Hepatocyte (in vitro differentiated cells): ENCODE measurements at regions not wholly inside any gene's neighbourhood (a gene's known extent, or its start where the extent isn't known, plus 50 kb on each side); places are given as distances from the start of the nearest gene placed in this dataset.

Experiments used
- DNase-seq: peaks from one replicate; pipeline ENCODE4 v3.0.0-alpha.2; 2016; ENCODE audit warnings: low spot score
- H2AFZ ChIP-seq: fragments of 200-600 bp; sonication (generic); 2 replicates; pipeline ENCODE4 v1.6.0; 2016; ENCODE audit warnings: antibody characterized with exemption, mild to moderate bottlenecking
- H3K27ac ChIP-seq: fragments of 200-600 bp; sonication (generic); 2 replicates; pipeline ENCODE4 v1.5.1; 2016; ENCODE audit warnings: mild to moderate bottlenecking
- H3K27me3 ChIP-seq: fragments of 200-600 bp; sonication (generic); 2 replicates; pipeline ENCODE4 v1.6.1; 2016
- H3K36me3 ChIP-seq: fragments of 200-600 bp; sonication (generic); replicated peaks from 2 replicates; pipeline ENCODE4 v1.5.1; 2016; ENCODE audit warnings: low read depth; ENCODE audit not compliant: insufficient read depth
- H3K4me1 ChIP-seq: fragments of 200-600 bp; sonication (generic); 2 replicates; pipeline ENCODE4 v1.5.1; 2016; ENCODE audit warnings: mild to moderate bottlenecking, moderate library complexity; ENCODE audit not compliant: insufficient read depth
- H3K4me2 ChIP-seq: fragments of 200-600 bp; sonication (generic); 2 replicates; pipeline ENCODE4 v1.6.0; 2016
- H3K4me3 ChIP-seq: fragments of 200-600 bp; sonication (generic); 2 replicates; pipeline ENCODE4 v1.5.1; 2016; ENCODE audit warnings: mild to moderate bottlenecking
- H3K79me2 ChIP-seq: fragments of 200-600 bp; sonication (generic); 2 replicates; pipeline ENCODE4 v1.6.0; 2017; ENCODE audit warnings: mild to moderate bottlenecking
- H3K9me2 ChIP-seq: fragments of 200-600 bp; sonication (generic); replicated peaks from 2 replicates; pipeline ENCODE4 v1.6.0; 2017; ENCODE audit warnings: mild to moderate bottlenecking; ENCODE audit not compliant: insufficient read depth
- H3K9me3 ChIP-seq: fragments of 200-600 bp; sonication (generic); 2 replicates; pipeline ENCODE4 v1.5.1; 2016; ENCODE audit warnings: low read depth, mild to moderate bottlenecking
- H4K20me1 ChIP-seq: fragments of 200-600 bp; sonication (generic); 2 replicates; pipeline ENCODE4 v1.6.0; 2016; ENCODE audit warnings: mild to moderate bottlenecking; ENCODE audit not compliant: insufficient read depth, poor library complexity, severe bottlenecking
- EZH2 ChIP-seq: fragments of 200-600 bp; sonication (generic); IDR thresholded peaks from 2 replicates; pipeline ENCODE4 v1.6.1; 2016; ENCODE audit warnings: antibody characterized with exemption, mild to moderate bottlenecking, borderline replicate concordance
- EZH2phosphoT487 ChIP-seq: fragments of 200-600 bp; sonication (generic); IDR thresholded peaks from one replicate; pipeline ENCODE4 v1.6.1; 2018; ENCODE audit warnings: antibody characterized with exemption, mild to moderate bottlenecking, low read depth, moderate library complexity; ENCODE audit not compliant: unreplicated experiment, severe bottlenecking
- WGBS: methylation state at CpG from one replicate; pipeline ENCODE4 v1.1.6; 2016; ENCODE audit warnings: low lambda C conversion rate; ENCODE audit errors: missing lambda C conversion rate; 5-methylcytosine and 5-hydroxymethylcytosine counted together
- TF ChIP-seq, protein P1 (sequence below): fragments of 200-600 bp; sonication (generic); IDR thresholded peaks from 2 replicates; pipeline ENCODE4 v1.5.1; 2016; ENCODE audit warnings: antibody characterized with exemption, mild to moderate bottlenecking; ENCODE audit not compliant: poor library complexity

DNA sequence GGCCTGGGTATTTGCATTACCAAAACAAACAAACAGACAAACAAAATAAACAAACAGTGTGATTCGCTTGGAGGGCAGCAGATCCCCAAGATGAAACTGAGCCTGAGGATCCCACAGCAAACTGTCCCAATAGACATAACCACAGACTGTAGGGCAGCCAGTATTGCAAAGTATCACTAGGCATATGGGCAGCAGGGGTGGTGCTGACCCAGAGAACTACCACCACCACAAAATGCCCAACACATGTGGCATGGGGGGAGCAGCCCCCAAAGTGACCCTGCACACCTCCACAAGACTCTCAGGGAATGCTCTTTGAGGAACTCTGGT lies 330.1 kb downstream of the CYRIA start:
- TF ChIP-seq, protein P1, sequence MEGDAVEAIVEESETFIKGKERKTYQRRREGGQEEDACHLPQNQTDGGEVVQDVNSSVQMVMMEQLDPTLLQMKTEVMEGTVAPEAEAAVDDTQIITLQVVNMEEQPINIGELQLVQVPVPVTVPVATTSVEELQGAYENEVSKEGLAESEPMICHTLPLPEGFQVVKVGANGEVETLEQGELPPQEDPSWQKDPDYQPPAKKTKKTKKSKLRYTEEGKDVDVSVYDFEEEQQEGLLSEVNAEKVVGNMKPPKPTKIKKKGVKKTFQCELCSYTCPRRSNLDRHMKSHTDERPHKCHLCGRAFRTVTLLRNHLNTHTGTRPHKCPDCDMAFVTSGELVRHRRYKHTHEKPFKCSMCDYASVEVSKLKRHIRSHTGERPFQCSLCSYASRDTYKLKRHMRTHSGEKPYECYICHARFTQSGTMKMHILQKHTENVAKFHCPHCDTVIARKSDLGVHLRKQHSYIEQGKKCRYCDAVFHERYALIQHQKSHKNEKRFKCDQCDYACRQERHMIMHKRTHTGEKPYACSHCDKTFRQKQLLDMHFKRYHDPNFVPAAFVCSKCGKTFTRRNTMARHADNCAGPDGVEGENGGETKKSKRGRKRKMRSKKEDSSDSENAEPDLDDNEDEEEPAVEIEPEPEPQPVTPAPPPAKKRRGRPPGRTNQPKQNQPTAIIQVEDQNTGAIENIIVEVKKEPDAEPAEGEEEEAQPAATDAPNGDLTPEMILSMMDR, result no peak
- TF ChIP-seq EZH2phosphoT487 (no peak), EZH2 (no peak)
- Histone ChIP-seq H3K36me3 (no peaks in the 10 kb centered on the region), H3K9me3 (no peaks in the 10 kb centered on the region), H2AFZ (no peak overlapping the region), H3K4me1 (peaks cover 8% of the 10 kb centered on the region), H3K4me3 (no peak overlapping the region), H4K20me1 (no peaks in the 10 kb centered on the region), H3K27me3 (no peaks in the 10 kb centered on the region), H3K79me2 (no peaks in the 10 kb centered on the region), H3K27ac (no peak overlapping the region), H3K9me2 (no peaks in the 10 kb centered on the region), H3K4me2 (no peak overlapping the region)
- no peak for DNase-seq
- 75% methylated on average over 1 of the region's 1 CpG for WGBS

DNA sequence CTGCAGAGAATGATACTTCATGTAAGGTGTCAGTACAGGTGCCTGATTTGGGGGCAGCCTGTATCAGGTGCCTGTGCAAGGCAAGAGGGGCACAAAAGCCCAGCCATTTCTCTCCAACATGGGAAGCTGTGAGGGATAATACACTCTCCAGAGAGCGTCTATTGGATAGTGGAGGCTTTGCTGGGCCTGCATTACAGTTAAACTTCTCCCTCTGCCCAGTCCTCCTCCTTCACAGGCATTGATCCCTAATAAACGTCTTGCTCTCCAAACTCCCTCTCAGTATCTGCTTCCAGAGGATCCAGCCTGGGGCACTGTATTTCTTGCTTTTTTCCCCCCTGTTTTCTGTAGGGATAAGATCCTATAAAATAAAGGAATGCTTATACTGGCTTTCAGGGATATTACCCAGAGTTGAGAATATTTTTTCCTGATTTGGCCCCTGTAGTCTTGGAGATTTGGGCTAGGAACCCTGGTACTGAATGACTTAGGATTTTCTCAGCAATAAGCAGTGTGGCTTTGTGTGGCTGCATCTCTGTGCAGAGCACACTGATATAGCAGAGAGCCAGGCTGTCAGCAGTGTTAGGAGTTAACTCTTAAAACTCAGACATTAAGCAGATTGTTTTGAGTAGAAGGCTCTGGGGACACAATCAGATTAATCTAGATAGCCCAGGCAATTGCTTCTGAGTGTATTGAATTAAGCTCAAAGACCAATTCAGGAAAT lies 330.6 kb downstream of the CYRIA start:
- Histone ChIP-seq H3K36me3 (no peaks in the 10 kb centered on the region), H3K27me3 (no peaks in the 10 kb centered on the region), H3K4me2 (no peak overlapping the region), H3K4me3 (no peak overlapping the region), H2AFZ (no peak overlapping the region), H3K9me3 (no peaks in the 10 kb centered on the region), H3K79me2 (no peaks in the 10 kb centered on the region), H3K9me2 (no peaks in the 10 kb centered on the region), H3K4me1 (peaks cover 13% of the 10 kb centered on the region), H3K27ac (no peak overlapping the region), H4K20me1 (no peaks in the 10 kb centered on the region)
- DNase-seq, result no peak
- WGBS, result 3% methylated on average over 2 of the region's 2 CpGs
- TF ChIP-seq, protein P1, result no peak
- TF ChIP-seq EZH2phosphoT487 (no peak), EZH2 (no peak)

DNA sequence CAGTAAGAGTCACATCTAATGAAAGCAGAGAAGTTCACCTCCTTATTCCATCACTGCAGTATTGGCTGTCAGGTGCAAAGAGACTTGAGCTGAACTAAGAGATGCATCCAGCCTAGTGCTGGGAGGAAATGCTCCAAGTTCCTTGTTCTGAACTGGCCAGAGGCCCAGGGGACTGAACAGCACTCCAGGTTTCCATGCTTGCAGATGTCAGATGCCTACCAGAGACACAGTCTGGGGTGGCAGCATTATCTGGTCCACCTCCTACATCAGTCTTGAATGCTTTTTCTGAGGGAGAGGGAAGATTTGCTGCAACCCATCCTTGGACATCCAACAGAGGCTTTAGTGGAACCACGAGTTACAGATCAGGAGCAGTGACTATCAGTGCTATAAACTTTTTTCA lies 331.3 kb downstream of the CYRIA start:
- Histone ChIP-seq H3K4me1 (peaks cover 18% of the 10 kb centered on the region), H3K27me3 (no peaks in the 10 kb centered on the region), H3K4me3 (no peak overlapping the region), H2AFZ (no peak overlapping the region), H3K4me2 (no peak overlapping the region), H4K20me1 (no peaks in the 10 kb centered on the region), H3K9me2 (no peaks in the 10 kb centered on the region), H3K9me3 (no peaks in the 10 kb centered on the region), H3K27ac (no peak overlapping the region), H3K79me2 (no peaks in the 10 kb centered on the region), H3K36me3 (no peaks in the 10 kb centered on the region)
- WGBS, result 77% methylated on average over 1 of the region's 1 CpG
- no peak for DNase-seq
- TF ChIP-seq, protein P1, result no peak
- no peak for TF ChIP-seq EZH2
- no peak for TF ChIP-seq EZH2phosphoT487
